HEK293 (cell line): ENCODE measurements at regions not wholly inside any gene's neighbourhood (a gene's known extent, or its start where the extent isn't known, plus 50 kb on each side); places are given as distances from the start of the nearest gene placed in this dataset.
"Not testable (repeated sequence)": the region's sequence is repeated elsewhere in the genome, so short reads cannot be mapped to it uniquely, and the experiment has no call there.

ENCODE experiments used
- CTCF ChIA-PET: fragments of 350-600 bp; formaldehyde crosslinking; extraction: SDS; loops from one replicate; lab custom pipeline; 2021; ENCODE audit warnings: antibody characterized with exemption; lab: Yijun Ruan, JAX
- POLR2A ChIA-PET: fragments of 300-600 bp; formaldehyde crosslinking; extraction: SDS; loops from one replicate; lab custom pipeline; 2020; ENCODE audit warnings: antibody characterized with exemption, inconsistent platforms; lab: Yijun Ruan, JAX
- H3K27ac ChIP-seq: fragments of 200-500 bp; sonication (Bioruptor generic); 2 replicates; pipeline ENCODE4 v1.5.1; 2014; ENCODE audit warnings: low read depth, low read length, control low read depth, inconsistent platforms; ENCODE audit errors: extremely low read depth
- H3K36me3 ChIP-seq, 2 experiments: fragments of 200-500 bp in 1 of 2; sonication (Bioruptor generic) in 1 of 2; 1 replicate in 1 of 2; 2 replicates in 1 of 2; pipeline ENCODE4 v1.5.1; 2014 to 2017; ENCODE audit warnings: inconsistent platforms in 2 of 2, low read length in 2 of 2; ENCODE audit not compliant: control insufficient read depth in 2 of 2, insufficient read depth in 1 of 2
- H3K4me1 ChIP-seq: fragments of 200-500 bp; sonication (Bioruptor generic); 2 replicates; pipeline ENCODE4 v1.5.1; 2014; ENCODE audit warnings: mild to moderate bottlenecking, low read length, inconsistent platforms; ENCODE audit not compliant: control insufficient read depth, insufficient read depth
- H3K4me3 ChIP-seq: 2 replicates; pipeline ENCODE4 v1.5.1; 2011; ENCODE audit warnings: low read depth, mild to moderate bottlenecking, control low read depth, low read length, moderate library complexity
- H3K9me3 ChIP-seq: fragments of 200-500 bp; sonication (Bioruptor generic); 2 replicates; pipeline ENCODE4 v1.5.1; 2014; ENCODE audit warnings: low read depth, low read length, inconsistent platforms; ENCODE audit not compliant: control insufficient read depth, insufficient read depth
- GFI1B ChIP-seq: fragments of 450-650 bp; formaldehyde crosslinking; IDR thresholded peaks from 2 replicates; pipeline ENCODE4 v1.5.1; 2016; ENCODE audit warnings: missing biosample characterization, missing genetic modification characterization
- HOXC10 ChIP-seq: sonication (generic); formaldehyde crosslinking; IDR thresholded peaks from 2 replicates; pipeline ENCODE4 v1.8.1; 2023; ENCODE audit warnings: mild to moderate bottlenecking, missing genetic modification reagents
- IKZF3 ChIP-seq: fragments of 450-650 bp; IDR thresholded peaks from 2 replicates; pipeline ENCODE4 v1.5.0; 2018; ENCODE audit warnings: missing biosample characterization, mild to moderate bottlenecking, missing genetic modification characterization, moderate library complexity
- KLF7 ChIP-seq: fragments of 450-650 bp; formaldehyde crosslinking; IDR thresholded peaks from 2 replicates; pipeline ENCODE4 v1.5.1; 2016; ENCODE audit warnings: missing biosample characterization, missing genetic modification characterization, borderline replicate concordance
- TCF7L2 ChIP-seq: IDR thresholded peaks from 2 replicates; pipeline ENCODE4 v1.6.1; 2011; ENCODE audit warnings: low read depth, mild to moderate bottlenecking, inconsistent platforms, low read length, moderate library complexity, borderline replicate concordance
- ZFP37 ChIP-seq: fragments of 450-650 bp; formaldehyde crosslinking; IDR thresholded peaks from 2 replicates; pipeline ENCODE4 v1.5.1; 2016; ENCODE audit warnings: missing biosample characterization, missing genetic modification characterization
- ZFP41 ChIP-seq: fragments of 450-650 bp; formaldehyde crosslinking; IDR thresholded peaks from 2 replicates; pipeline ENCODE4 v1.5.1; 2016; ENCODE audit warnings: missing biosample characterization, missing genetic modification characterization, borderline replicate concordance
- ZFP69B ChIP-seq: fragments of 450-650 bp; formaldehyde crosslinking; IDR thresholded peaks from 2 replicates; pipeline ENCODE4 v1.5.1; 2016; ENCODE audit warnings: missing biosample characterization, missing genetic modification characterization
- ZNF138 ChIP-seq: fragments of 450-650 bp; formaldehyde crosslinking; IDR thresholded peaks from 2 replicates; pipeline ENCODE4 v1.5.1; 2016; ENCODE audit warnings: missing biosample characterization, missing genetic modification characterization, borderline replicate concordance
- ZNF2 ChIP-seq: fragments of 450-650 bp; formaldehyde crosslinking; IDR thresholded peaks from 2 replicates; pipeline ENCODE4 v1.5.1; 2016; ENCODE audit warnings: missing biosample characterization, missing genetic modification characterization
- ZNF335 ChIP-seq: fragments of 450-650 bp; formaldehyde crosslinking; conservative IDR thresholded peaks from 2 replicates; pipeline ENCODE4 v1.5.1; 2016; ENCODE audit warnings: missing biosample characterization, missing genetic modification characterization
- ZNF426 ChIP-seq: fragments of 450-650 bp; formaldehyde crosslinking; IDR thresholded peaks from 2 replicates; pipeline ENCODE4 v1.5.1; 2017; ENCODE audit warnings: missing biosample characterization, missing genetic modification characterization, mild to moderate bottlenecking, inconsistent platforms, moderate library complexity
- ZNF621 ChIP-seq: fragments of 450-650 bp; formaldehyde crosslinking; IDR thresholded peaks from 2 replicates; pipeline ENCODE4 v1.5.1; 2017; ENCODE audit warnings: missing biosample characterization, missing genetic modification characterization
- ZNF707 ChIP-seq: fragments of 450-650 bp; formaldehyde crosslinking; IDR thresholded peaks from 2 replicates; pipeline ENCODE4 v1.5.1; 2016; ENCODE audit warnings: missing biosample characterization, missing genetic modification characterization
- ZNF785 ChIP-seq: fragments of 450-650 bp; formaldehyde crosslinking; IDR thresholded peaks from 2 replicates; pipeline ENCODE4 v1.5.1; 2016; ENCODE audit warnings: missing biosample characterization, missing genetic modification characterization
- ZNF791 ChIP-seq: fragments of 450-650 bp; formaldehyde crosslinking; IDR thresholded peaks from 2 replicates; pipeline ENCODE4 v1.5.1; 2016; ENCODE audit warnings: missing biosample characterization, missing genetic modification characterization
- ZNF792 ChIP-seq: fragments of 450-650 bp; formaldehyde crosslinking; IDR thresholded peaks from 2 replicates; pipeline ENCODE4 v1.5.1; 2016; ENCODE audit warnings: missing biosample characterization, missing genetic modification characterization
- TF ChIP-seq, protein P1 (sequence below): fragments of 450-650 bp; formaldehyde crosslinking; IDR thresholded peaks from 2 replicates; pipeline ENCODE4 v1.5.1; 2017; ENCODE audit warnings: missing biosample characterization, mild to moderate bottlenecking, missing genetic modification characterization, moderate library complexity
- TF ChIP-seq, protein P2 (sequence below): fragments of 450-650 bp; formaldehyde crosslinking; IDR thresholded peaks from 2 replicates; pipeline ENCODE4 v1.5.1; 2016; ENCODE audit warnings: missing biosample characterization, missing genetic modification characterization

GRCh38 chr4:82090717-82091116 lies 283.1 kb downstream of the HNRNPD start:
- no peak overlapping the region for H3K4me3 ChIP-seq
- H3K4me1 ChIP-seq = no peaks in the 10 kb centered on the region
- CTCF ChIA-PET = no interaction called here
- no peak overlapping the region for H3K27ac ChIP-seq
- H3K9me3 ChIP-seq = no peaks in the 10 kb centered on the region
- H3K36me3 ChIP-seq = no peaks in the 10 kb centered on the region
- TF ChIP-seq ZNF335 (tag by site-specific recombination) = no peak
- no peak for TF ChIP-seq ZNF785 (tag by site-specific recombination)
- no peak for TF ChIP-seq IKZF3
- no peak for TF ChIP-seq ZNF792 (tag by site-specific recombination)
- TF ChIP-seq ZFP69B = no peak
- no peak for TF ChIP-seq TCF7L2
- no peak for TF ChIP-seq ZNF138
- TF ChIP-seq KLF7 = no peak
- POLR2A ChIA-PET = no interaction called here

DNA sequence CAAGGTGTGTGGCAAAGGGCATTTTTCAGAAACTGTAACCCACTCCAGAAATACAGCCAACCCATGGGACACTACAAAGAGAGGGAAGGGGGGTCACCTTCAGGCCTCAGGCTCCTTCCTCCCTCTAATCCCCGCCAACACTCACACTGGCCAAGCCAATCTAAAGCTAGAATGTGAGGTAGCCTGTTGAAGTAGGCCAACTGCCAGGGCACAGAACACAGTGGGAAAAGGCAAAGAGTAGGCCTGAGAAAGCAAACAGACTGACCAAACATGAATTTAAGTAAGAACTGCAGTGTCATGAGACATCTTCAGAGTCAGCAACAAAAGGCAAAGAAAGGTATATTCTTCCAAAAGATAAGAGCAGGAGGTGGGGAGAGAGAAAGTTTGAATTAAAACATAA lies 289.0 kb downstream of the HNRNPD start:
- POLR2A ChIA-PET = no interaction called here
- H3K4me1 ChIP-seq = no peaks in the 10 kb centered on the region
- H3K27ac ChIP-seq = no peak overlapping the region
- TF ChIP-seq ZNF621 (tag by site-specific recombination) = no peak
- TF ChIP-seq, protein P1, sequence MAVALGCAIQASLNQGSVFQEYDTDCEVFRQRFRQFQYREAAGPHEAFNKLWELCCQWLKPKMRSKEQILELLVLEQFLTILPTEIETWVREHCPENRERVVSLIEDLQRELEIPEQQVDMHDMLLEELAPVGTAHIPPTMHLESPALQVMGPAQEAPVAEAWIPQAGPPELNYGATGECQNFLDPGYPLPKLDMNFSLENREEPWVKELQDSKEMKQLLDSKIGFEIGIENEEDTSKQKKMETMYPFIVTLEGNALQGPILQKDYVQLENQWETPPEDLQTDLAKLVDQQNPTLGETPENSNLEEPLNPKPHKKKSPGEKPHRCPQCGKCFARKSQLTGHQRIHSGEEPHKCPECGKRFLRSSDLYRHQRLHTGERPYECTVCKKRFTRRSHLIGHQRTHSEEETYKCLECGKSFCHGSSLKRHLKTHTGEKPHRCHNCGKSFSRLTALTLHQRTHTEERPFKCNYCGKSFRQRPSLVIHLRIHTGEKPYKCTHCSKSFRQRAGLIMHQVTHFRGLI (tag by site-specific recombination) = no peak
- no peaks in the 10 kb centered on the region for H3K9me3 ChIP-seq
- CTCF ChIA-PET = no interaction called here
- no peaks in the 10 kb centered on the region for H3K36me3 ChIP-seq
- H3K4me3 ChIP-seq = no peak overlapping the region

DNA sequence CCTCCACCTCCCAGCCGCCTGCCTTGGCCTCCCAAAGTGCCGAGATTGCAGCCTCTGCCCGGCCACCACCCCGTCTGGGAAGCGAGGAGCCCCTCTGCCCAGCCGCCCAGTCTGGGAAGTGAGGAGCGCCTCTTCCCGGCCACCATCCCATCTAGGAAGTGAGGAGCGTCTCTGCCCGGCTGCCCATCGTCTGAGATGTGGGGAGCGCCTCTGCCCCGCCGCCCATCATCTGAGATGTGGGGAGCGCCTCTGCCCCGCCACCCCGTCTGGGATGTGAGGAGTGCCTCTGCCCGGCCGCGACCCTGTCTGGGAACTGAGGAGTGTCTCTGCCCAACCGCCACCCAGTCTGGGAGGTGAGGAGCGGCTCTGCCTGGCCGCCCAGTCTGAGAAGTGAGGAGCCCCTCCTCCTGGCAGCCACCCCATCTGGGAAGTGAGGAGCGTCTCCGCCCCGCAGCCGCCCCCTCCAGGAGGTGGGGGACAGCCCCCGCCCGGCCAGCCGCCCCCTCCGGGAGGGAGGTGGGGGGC lies 296.3 kb downstream of the HNRNPD start:
- H3K36me3 ChIP-seq, H3K27ac ChIP-seq, H3K9me3 ChIP-seq, H3K4me3 ChIP-seq, CTCF ChIA-PET, H3K4me1 ChIP-seq, POLR2A ChIA-PET: not testable (repeated sequence)

DNA sequence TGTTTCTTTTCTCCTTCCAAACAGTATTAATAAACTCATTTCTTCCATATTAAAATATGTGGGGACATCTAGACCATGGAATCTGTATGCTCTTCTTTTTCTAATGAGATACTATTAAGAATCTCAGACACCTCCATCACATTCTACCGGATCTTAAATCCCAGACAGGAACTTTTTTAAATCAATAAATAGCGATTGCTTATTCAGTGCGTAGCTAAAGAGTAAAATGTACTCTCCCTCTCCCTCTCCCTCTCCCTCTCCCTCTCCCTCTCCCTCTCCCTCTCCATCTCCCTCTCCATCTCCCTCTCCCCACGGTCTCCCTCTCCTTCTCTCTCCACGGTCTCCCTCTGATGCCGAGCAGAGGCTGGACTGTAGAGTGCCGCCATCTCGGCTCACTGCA lies 297.0 kb downstream of the HNRNPD start:
- no peak overlapping the region for H3K4me3 ChIP-seq
- no peak overlapping the region for H3K27ac ChIP-seq
- TF ChIP-seq HOXC10 (CRISPR knock-in tag) (no peak), ZFP37 (no peak), ZNF791 (tag by site-specific recombination) (no peak), ZNF2 (no peak), ZNF426 (tag by site-specific recombination) (no peak), ZFP41 (tag by site-specific recombination) (no peak), ZNF707 (tag by site-specific recombination) (no peak), GFI1B (tag by site-specific recombination) (no peak)
- TF ChIP-seq, protein P2, sequence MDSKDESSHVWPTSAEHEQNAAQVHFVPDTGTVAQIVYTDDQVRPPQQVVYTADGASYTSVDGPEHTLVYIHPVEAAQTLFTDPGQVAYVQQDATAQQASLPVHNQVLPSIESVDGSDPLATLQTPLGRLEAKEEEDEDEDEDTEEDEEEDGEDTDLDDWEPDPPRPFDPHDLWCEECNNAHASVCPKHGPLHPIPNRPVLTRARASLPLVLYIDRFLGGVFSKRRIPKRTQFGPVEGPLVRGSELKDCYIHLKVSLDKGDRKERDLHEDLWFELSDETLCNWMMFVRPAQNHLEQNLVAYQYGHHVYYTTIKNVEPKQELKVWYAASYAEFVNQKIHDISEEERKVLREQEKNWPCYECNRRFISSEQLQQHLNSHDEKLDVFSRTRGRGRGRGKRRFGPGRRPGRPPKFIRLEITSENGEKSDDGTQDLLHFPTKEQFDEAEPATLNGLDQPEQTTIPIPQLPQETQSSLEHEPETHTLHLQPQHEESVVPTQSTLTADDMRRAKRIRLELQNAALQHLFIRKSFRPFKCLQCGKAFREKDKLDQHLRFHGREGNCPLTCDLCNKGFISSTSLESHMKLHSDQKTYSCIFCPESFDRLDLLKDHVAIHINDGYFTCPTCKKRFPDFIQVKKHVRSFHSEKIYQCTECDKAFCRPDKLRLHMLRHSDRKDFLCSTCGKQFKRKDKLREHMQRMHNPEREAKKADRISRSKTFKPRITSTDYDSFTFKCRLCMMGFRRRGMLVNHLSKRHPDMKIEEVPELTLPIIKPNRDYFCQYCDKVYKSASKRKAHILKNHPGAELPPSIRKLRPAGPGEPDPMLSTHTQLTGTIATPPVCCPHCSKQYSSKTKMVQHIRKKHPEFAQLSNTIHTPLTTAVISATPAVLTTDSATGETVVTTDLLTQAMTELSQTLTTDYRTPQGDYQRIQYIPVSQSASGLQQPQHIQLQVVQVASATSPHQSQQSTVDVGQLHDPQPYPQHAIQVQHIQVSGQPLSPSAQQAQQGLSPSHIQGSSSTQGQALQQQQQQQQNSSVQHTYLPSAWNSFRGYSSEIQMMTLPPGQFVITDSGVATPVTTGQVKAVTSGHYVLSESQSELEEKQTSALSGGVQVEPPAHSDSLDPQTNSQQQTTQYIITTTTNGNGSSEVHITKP = no peak
- TF ChIP-seq, all 188 proteins: peak for 0
- ChIA-PET POLR2A (no interaction called here), CTCF (no interaction called here)
- H3K4me1 ChIP-seq = no peaks in the 10 kb centered on the region
- no peaks in the 10 kb centered on the region for H3K9me3 ChIP-seq
- no peaks in the 10 kb centered on the region for H3K36me3 ChIP-seq
